ENCODE measurements at regions not wholly inside any gene's neighbourhood (a gene's known extent, or its start where the extent isn't known, plus 50 kb on each side); places are given as distances from the start of the nearest gene placed in this dataset.

DNA sequence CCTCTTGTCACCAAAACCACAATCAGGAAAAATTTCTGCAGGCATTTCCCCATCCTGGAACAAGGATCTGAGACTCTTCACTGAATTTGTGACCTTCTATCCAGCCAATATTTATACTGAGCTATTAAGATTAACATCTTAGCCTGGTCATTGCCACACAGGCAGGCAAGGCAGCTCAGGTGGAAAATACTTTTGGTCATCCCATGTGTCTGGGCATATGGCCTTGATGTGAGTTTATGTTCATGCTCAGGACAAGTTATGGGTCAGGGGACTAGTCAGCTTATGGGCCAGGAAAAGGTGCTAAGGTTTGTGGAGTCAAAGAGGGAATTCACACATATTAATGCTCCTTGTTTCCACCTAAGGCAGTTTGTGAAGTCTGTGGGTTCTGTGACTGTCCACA lies 124.3 kb upstream of the TOP3B start:
- no peak for DNase-seq
- Histone ChIP-seq H3K36me3 (no peaks in the 10 kb centered on the region), H3K9me3 (no peaks in the 10 kb centered on the region), H3K4me1 (no peaks in the 10 kb centered on the region), H3K27ac (no peak overlapping the region), H3K4me3 (no peak overlapping the region), H3K27me3 (ENCODE audit: low read depth) (peaks cover 7% of the 10 kb centered on the region)
- TF ChIP-seq, protein P1, sequence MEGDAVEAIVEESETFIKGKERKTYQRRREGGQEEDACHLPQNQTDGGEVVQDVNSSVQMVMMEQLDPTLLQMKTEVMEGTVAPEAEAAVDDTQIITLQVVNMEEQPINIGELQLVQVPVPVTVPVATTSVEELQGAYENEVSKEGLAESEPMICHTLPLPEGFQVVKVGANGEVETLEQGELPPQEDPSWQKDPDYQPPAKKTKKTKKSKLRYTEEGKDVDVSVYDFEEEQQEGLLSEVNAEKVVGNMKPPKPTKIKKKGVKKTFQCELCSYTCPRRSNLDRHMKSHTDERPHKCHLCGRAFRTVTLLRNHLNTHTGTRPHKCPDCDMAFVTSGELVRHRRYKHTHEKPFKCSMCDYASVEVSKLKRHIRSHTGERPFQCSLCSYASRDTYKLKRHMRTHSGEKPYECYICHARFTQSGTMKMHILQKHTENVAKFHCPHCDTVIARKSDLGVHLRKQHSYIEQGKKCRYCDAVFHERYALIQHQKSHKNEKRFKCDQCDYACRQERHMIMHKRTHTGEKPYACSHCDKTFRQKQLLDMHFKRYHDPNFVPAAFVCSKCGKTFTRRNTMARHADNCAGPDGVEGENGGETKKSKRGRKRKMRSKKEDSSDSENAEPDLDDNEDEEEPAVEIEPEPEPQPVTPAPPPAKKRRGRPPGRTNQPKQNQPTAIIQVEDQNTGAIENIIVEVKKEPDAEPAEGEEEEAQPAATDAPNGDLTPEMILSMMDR (IDR thresholded peaks at IDR 0.05), result no peak
- intact Hi-C loops (cut with DNase I), result no loop called here
- ATAC-seq, result no peak

DNA sequence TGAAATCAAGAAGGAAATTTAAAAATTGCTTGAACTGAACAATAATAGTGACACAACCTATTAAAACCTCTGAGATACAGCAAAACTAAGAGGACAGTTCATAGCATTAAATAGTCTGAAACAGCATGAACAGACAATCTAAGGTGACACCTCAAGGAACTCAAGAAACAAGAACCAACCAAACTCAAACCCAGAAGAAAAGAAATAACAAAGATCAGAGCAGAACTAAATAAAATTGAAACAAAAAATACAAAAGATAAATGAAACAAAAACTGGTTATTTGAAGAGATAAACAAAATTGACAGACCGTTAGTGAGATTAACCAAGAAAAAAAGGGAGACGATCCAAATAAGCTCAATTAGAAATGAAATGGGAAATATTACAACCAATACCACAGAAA lies 122.8 kb upstream of the TOP3B start:
- ATAC-seq (no peak), DNase-seq (no peak)
- no peaks in the 10 kb centered on the region for H3K4me1 ChIP-seq
- H3K27me3 ChIP-seq (ENCODE audit: low read depth), result peaks cover 13% of the 10 kb centered on the region
- intact Hi-C loops (cut with DNase I), result no loop called here
- H3K27ac ChIP-seq, result no peak overlapping the region
- no peak overlapping the region for H3K4me3 ChIP-seq
- H3K36me3 ChIP-seq, result no peaks in the 10 kb centered on the region
- no peaks in the 10 kb centered on the region for H3K9me3 ChIP-seq
- TF ChIP-seq, protein P1 (IDR thresholded peaks at IDR 0.05), result no peak

DNA sequence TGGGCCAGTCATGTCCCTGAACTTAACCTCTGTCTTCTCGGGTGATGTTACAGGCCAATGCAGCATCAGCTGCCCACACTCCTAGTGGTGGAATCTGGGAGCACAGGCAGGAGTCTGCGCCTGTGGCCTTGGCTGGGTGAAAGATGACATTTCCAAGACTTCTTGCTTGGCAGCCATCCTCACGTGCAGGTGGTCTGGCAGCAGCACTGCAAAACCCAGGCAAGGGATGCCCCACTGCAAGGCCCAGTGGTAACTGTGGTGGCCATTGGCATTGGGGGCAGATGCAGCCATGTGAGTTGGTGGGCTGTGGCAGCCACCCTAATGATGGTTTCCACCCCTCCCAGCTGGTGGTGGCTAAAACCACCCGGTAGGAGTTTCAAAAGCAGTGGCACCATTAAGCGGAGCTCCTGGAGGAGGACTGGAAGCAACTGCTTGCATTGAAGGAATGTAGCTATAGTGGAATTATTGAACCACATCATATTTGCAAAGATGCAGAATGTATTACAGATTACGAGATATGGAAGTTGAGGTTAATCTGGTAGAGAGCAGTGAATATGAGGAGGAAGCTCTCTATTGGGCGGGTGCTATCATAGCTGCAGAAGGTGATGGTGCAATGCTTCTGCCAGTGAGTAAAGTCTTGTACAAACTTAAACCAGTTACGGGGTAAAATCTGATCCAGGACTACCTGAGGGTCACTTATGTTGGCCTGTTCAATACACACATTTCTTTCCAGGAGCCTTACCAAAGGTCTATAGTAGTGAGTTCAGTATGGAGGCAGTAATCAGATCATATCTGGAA lies 120.7 kb upstream of the TOP3B start:
- intact Hi-C loops (cut with DNase I), result no loop called here
- no peaks in the 10 kb centered on the region for H3K4me1 ChIP-seq
- TF ChIP-seq, protein P1 (IDR thresholded peaks at IDR 0.05), result peak; percentile 20
- no peak for DNase-seq
- no peaks in the 10 kb centered on the region for H3K36me3 ChIP-seq
- peaks cover 13% of the 10 kb centered on the region for H3K27me3 ChIP-seq (ENCODE audit: low read depth)
- no peak for ATAC-seq
- H3K4me3 ChIP-seq, result no peak overlapping the region
- H3K9me3 ChIP-seq, result no peaks in the 10 kb centered on the region
- no peak overlapping the region for H3K27ac ChIP-seq

DNA sequence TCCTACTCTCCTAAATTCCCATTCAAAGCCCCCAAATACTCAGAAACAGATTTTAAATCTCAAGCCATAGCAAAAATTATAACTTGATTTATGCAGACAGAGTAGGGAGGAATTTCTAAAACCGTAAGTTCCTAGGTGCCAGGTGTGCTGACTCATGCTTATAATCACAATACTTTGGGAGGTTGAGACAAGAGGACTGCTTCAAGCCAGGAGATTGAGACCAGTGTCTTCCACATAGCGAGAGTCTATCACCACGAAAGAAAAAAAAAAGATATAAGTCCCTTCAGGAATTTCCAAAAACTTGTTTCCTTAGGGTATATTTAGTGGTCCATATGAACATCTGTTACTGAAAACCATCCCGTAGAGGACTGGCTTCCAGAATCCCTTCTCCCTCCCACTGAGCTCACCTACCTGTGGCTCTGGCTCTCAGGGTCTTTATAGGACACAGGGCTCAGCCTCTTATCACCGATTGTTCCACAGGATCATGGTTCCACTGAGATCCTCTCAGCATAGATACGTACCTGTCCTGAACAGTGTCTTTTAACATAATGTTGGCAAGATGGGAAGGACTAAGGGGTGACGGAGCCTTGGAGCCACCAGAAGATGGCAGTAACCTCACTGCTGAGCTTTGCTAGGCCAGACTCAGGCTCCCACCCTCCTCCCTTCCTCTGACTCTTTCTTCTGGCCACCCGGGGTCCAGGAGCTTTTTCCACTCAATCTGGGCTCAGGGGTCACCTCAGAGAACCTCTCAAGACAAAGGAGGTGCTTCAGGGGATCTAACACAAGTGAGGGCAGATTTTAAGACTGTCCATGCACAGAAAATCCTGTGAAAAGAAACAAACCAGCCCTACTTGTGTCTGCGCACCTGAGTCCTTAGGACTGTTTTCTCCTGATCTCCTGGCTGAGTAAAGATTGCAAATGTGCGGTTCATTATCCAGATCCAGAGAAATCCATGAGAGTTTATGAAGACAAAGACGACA lies 117.5 kb upstream of the TOP3B start:
- no peak overlapping the region for H3K27ac ChIP-seq
- no peak overlapping the region for H3K4me3 ChIP-seq
- intact Hi-C loops (cut with DNase I), result no loop called here
- H3K27me3 ChIP-seq (ENCODE audit: low read depth), result peaks cover 16% of the 10 kb centered on the region
- DNase-seq (no peak), ATAC-seq (no peak)
- TF ChIP-seq, protein P1 (IDR thresholded peaks at IDR 0.05), result no peak
- H3K4me1 ChIP-seq, result no peaks in the 10 kb centered on the region
- H3K9me3 ChIP-seq, result no peaks in the 10 kb centered on the region
- H3K36me3 ChIP-seq, result no peaks in the 10 kb centered on the region

DNA sequence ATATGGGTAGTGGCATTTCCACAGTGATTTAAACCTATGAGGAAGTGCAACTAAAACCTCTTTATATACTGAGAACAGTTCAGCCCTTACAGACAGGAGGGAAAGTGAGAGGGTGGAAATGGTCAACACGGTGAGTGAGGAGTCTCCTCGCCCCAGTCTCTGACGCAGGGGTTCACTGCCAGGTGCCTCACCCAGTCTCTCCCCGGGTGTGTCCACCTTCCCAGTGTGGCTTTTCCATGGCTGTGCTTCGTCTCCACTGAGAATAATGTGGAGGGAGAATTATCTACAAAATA lies 116.6 kb upstream of the TOP3B start:
- H3K36me3 ChIP-seq, result no peaks in the 10 kb centered on the region
- H3K9me3 ChIP-seq, result no peaks in the 10 kb centered on the region
- peaks cover 18% of the 10 kb centered on the region for H3K27me3 ChIP-seq (ENCODE audit: low read depth)
- TF ChIP-seq, protein P1 (IDR thresholded peaks at IDR 0.05), result no peak
- H3K27ac ChIP-seq, result no peak overlapping the region
- peak in 1 of 2 donors; percentile 32 for ATAC-seq
- H3K4me3 ChIP-seq, result no peak overlapping the region
- DNase-seq, result no peak
- no peaks in the 10 kb centered on the region for H3K4me1 ChIP-seq
- intact Hi-C loops (cut with DNase I), result no loop called here
